Endothelial cell of umbilical vein (primary cell): ENCODE measurements at regions not wholly inside any gene's neighbourhood (a gene's known extent, or its start where the extent isn't known, plus 50 kb on each side); places are given as distances from the start of the nearest gene placed in this dataset.

Experiments used
- BruUV-seq: library from RNA; stranded (reverse); fragments of 400-500 nt; replicated peaks from 2 replicates; lab custom pipeline; 2021; lab: Mats Ljungman, UMichigan
- CTCF ChIA-PET: fragments of 300-600, 350-600 bp; sonication (Branson Sonifier 250); formaldehyde crosslinking; loops from one replicate; lab custom pipeline; 2021; ENCODE audit warnings: antibody characterized with exemption, inconsistent platforms; lab: Charles Lee
- POLR2A ChIA-PET: fragments of 300-600, 350-600 bp; sonication (Branson Sonifier 250); formaldehyde crosslinking; loops from one replicate; lab custom pipeline; 2021; ENCODE audit warnings: antibody characterized with exemption, inconsistent platforms; lab: Charles Lee
- DNase-seq: peaks from one replicate; pipeline ENCODE4 v3.0.0-alpha.2; 2011; ENCODE audit warnings: low read depth, low spot score
- FAIRE-seq: peaks from 2 replicates; lab custom pipeline; 2011; peaks lifted over from hg19 to GRCh38; lab: Jason Lieb, UNC
- H2AFZ ChIP-seq: 2 replicates; pipeline ENCODE4 v1.6.0; 2012; ENCODE audit warnings: low read depth, low read length, control low read depth, inconsistent platforms
- H3K27ac ChIP-seq: 2 replicates; pipeline ENCODE4 v1.5.1; 2011; ENCODE audit warnings: low read depth, mild to moderate bottlenecking, control low read depth, low read length, moderate library complexity; ENCODE audit not compliant: insufficient read depth
- H3K27me3 ChIP-seq, 2 experiments: 2 replicates each; pipeline versions ENCODE4 v1.6.0 to v1.6.1; 2011; ENCODE audit warnings: low read length in 2 of 2, mixed read lengths in 1 of 2; ENCODE audit not compliant: control insufficient read depth in 2 of 2, insufficient read depth in 2 of 2
- H3K36me3 ChIP-seq, 2 experiments: 2 replicates in 1 of 2; 3 replicates in 1 of 2; pipeline ENCODE4 v1.5.1; 2011; ENCODE audit warnings: low read length in 2 of 2, mild to moderate bottlenecking in 1 of 2, moderate library complexity in 1 of 2; ENCODE audit not compliant: control insufficient read depth in 2 of 2, insufficient read depth in 2 of 2; ENCODE audit errors: extremely low read depth in 1 of 2
- H3K4me1 ChIP-seq: 3 replicates; pipeline ENCODE4 v1.5.1; 2011; ENCODE audit warnings: mild to moderate bottlenecking, low read length; ENCODE audit not compliant: control insufficient read depth, insufficient read depth; ENCODE audit errors: extremely low read depth
- H3K4me2 ChIP-seq: 2 replicates; pipeline ENCODE4 v1.6.1; 2011; ENCODE audit warnings: low read length, control low read depth, mixed read lengths; ENCODE audit not compliant: insufficient read depth
- H3K4me3 ChIP-seq, 3 experiments: fragments of 200-600 bp in 1 of 3; sonication (generic), shearing (Covaris generic) in 1 of 3; replicated peaks in 1 of 3; 2 replicates each; pipeline ENCODE4 v1.5.1; 2011 to 2016; ENCODE audit warnings: control low read depth in 3 of 3, low read length in 3 of 3, mild to moderate bottlenecking in 2 of 3, inconsistent platforms in 1 of 3, low read depth in 1 of 3, moderate library complexity in 1 of 3; ENCODE audit not compliant: insufficient read depth in 1 of 3
- H3K79me2 ChIP-seq: 2 replicates; pipeline ENCODE4 v1.6.0; 2012; ENCODE audit warnings: low read length, inconsistent platforms; ENCODE audit not compliant: control insufficient read depth, insufficient read depth
- H3K9ac ChIP-seq: replicated peaks from 2 replicates; pipeline ENCODE3; 2011; ENCODE audit warnings: low read length, control low read depth; ENCODE audit not compliant: insufficient read depth; ENCODE audit errors: extremely low read depth
- H3K9me1 ChIP-seq: replicated peaks from 3 replicates; pipeline ENCODE4 v1.6.0; 2011; ENCODE audit warnings: mild to moderate bottlenecking, low read length; ENCODE audit not compliant: control insufficient read depth, insufficient read depth; ENCODE audit errors: extremely low read depth
- H3K9me3 ChIP-seq: replicated peaks from 2 replicates; pipeline ENCODE4 v1.5.1; 2012; ENCODE audit warnings: low read length, inconsistent platforms; ENCODE audit not compliant: control insufficient read depth, insufficient read depth
- H4K20me1 ChIP-seq: replicated peaks from 2 replicates; pipeline ENCODE3; 2011; ENCODE audit warnings: mild to moderate bottlenecking, low read length; ENCODE audit not compliant: control insufficient read depth, insufficient read depth; ENCODE audit errors: extremely low read depth
- EZH2 ChIP-seq: IDR thresholded peaks from 2 replicates; pipeline ENCODE4 v1.6.1; 2012; ENCODE audit warnings: borderline replicate concordance, low read depth, mild to moderate bottlenecking, moderate library complexity, low read length, inconsistent platforms; ENCODE audit not compliant: severe bottlenecking
- FOS ChIP-seq: IDR thresholded peaks from 2 replicates; pipeline ENCODE4 v1.6.1; 2011; ENCODE audit warnings: mild to moderate bottlenecking, low read length, moderate library complexity, borderline replicate concordance; ENCODE audit not compliant: insufficient read depth
- GATA2 ChIP-seq: IDR thresholded peaks from 2 replicates; pipeline ENCODE4 v1.7.0; 2011; ENCODE audit warnings: low read depth, mild to moderate bottlenecking, moderate library complexity, mixed read lengths, low read length; ENCODE audit not compliant: insufficient read length, insufficient read depth
- JUN ChIP-seq: IDR thresholded peaks from 2 replicates; pipeline ENCODE4 v1.6.1; 2011; ENCODE audit warnings: borderline replicate concordance, low read depth; ENCODE audit not compliant: insufficient read length, insufficient read depth
- MYC ChIP-seq: IDR thresholded peaks from one replicate; pipeline ENCODE4 v1.6.1; 2011; ENCODE audit warnings: mild to moderate bottlenecking, low read depth, low read length
- POLR2A ChIP-seq: IDR thresholded peaks from 2 replicates; pipeline ENCODE4 v1.6.1; 2012; ENCODE audit warnings: low read depth, mild to moderate bottlenecking, control low read depth, low read length
- POLR2AphosphoS5 ChIP-seq: IDR thresholded peaks from 2 replicates; pipeline ENCODE4 v1.6.1; 2012; ENCODE audit warnings: low read depth, mild to moderate bottlenecking, control low read depth, low read length, moderate library complexity; ENCODE audit not compliant: insufficient read depth
- dilution Hi-C: fragments of 300-500 bp; cut with MboI; formaldehyde crosslinking; loops from one replicate; pipeline ENCODE4 v1.15.0; 2019; ENCODE audit warnings: low sequenced_read_pairs; ENCODE audit not compliant: extremely low pct_ligation_motif_present
- intact Hi-C: fragments of 100-400 bp; cut with micrococcal nuclease; formaldehyde crosslinking; loops from one replicate; pipeline ENCODE4 v1.10.0; 2022
- TF ChIP-seq, protein P1 (sequence below), 2 donors: IDR thresholded peaks; 1 replicate in 1 of 2; 2 replicates in 1 of 2; pipeline ENCODE4 v1.5.1; 2011; ENCODE audit warnings: low read length in 2 of 2, mild to moderate bottlenecking in 2 of 2, moderate library complexity in 2 of 2, control low read depth in 1 of 2, inconsistent platforms in 1 of 2, low read depth in 1 of 2; ENCODE audit not compliant: insufficient read depth in 1 of 2; ENCODE audit errors: extremely low read depth in 1 of 2
- TF ChIP-seq, protein P2 (sequence below): IDR thresholded peaks from 2 replicates; pipeline ENCODE4 v1.6.1; 2011; ENCODE audit not compliant: insufficient read depth, insufficient read length

DNA sequence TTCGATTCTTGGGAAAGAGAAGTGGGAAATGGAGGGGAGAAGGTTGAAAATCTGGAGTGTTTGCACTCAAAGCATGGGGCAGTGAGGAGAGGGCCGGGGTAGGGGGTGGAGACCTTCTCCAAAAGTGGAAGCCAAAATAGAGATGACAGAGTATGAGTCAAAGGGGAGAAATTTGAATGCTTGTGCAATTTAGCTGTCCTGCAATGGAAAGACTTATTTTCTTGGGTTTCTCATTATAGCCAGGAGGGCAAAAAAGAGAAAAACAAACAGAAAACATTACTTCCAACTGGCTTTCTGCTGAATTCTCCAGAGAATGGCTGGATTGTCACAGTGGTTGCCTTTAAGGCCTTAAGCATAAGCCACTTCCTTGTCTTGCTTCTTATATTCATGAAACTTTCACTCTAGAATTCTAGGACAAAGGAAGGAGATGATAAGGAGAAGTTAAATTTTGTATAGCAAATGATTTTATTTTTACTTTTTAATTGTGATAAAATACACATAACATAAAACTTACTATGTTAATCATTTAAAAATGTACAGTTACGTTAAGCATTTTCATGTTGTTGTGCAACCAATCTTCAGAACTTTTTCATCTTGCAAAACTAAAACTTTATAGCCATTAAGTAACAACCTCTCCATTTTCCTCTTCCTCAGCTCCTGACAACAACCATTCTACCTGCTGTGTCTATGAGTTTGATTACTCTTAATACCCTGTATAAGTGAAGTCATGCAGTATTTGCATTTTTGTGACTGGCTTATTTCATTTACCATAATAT is 100.2 kb downstream of the GPR85 start:
- no peaks in the 10 kb centered on the region for H3K4me1 ChIP-seq
- POLR2A ChIA-PET: no interaction called here
- peaks cover 0 to 1% of the 10 kb centered on the region in 2 experiments for H3K27me3 ChIP-seq
- intact Hi-C loops (no loop called here), dilution Hi-C loops (no loop called here)
- H3K36me3 ChIP-seq: no peaks in the 10 kb centered on the region
- no peaks in the 10 kb centered on the region for H3K9me3 ChIP-seq
- H3K79me2 ChIP-seq: no peaks in the 10 kb centered on the region
- H3K9me1 ChIP-seq: no peaks in the 10 kb centered on the region
- DNase-seq (no peak), FAIRE-seq (no peak)
- TF ChIP-seq GATA2: no peak
- no peak for TF ChIP-seq JUN
- TF ChIP-seq EZH2: no peak
- TF ChIP-seq, protein P1, sequence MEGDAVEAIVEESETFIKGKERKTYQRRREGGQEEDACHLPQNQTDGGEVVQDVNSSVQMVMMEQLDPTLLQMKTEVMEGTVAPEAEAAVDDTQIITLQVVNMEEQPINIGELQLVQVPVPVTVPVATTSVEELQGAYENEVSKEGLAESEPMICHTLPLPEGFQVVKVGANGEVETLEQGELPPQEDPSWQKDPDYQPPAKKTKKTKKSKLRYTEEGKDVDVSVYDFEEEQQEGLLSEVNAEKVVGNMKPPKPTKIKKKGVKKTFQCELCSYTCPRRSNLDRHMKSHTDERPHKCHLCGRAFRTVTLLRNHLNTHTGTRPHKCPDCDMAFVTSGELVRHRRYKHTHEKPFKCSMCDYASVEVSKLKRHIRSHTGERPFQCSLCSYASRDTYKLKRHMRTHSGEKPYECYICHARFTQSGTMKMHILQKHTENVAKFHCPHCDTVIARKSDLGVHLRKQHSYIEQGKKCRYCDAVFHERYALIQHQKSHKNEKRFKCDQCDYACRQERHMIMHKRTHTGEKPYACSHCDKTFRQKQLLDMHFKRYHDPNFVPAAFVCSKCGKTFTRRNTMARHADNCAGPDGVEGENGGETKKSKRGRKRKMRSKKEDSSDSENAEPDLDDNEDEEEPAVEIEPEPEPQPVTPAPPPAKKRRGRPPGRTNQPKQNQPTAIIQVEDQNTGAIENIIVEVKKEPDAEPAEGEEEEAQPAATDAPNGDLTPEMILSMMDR (IDR thresholded peaks at IDR 0.05; ENCODE audit: extremely low read depth in 1 of 2, insufficient read depth in 1 of 2, low read depth in 1 of 2, low read length in 2 of 2): no peak
- TF ChIP-seq POLR2AphosphoS5: no peak
- no peak for TF ChIP-seq POLR2A
- no peak for TF ChIP-seq FOS
- no peak for TF ChIP-seq MYC
- TF ChIP-seq, protein P2, sequence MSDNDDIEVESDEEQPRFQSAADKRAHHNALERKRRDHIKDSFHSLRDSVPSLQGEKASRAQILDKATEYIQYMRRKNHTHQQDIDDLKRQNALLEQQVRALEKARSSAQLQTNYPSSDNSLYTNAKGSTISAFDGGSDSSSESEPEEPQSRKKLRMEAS: no peak
- H4K20me1 ChIP-seq: no peaks in the 10 kb centered on the region
- H3K27ac ChIP-seq: no peak overlapping the region
- H2AFZ ChIP-seq: no peak overlapping the region
- H3K4me3 ChIP-seq: no peak overlapping the region
- H3K4me2 ChIP-seq: no peak overlapping the region
- H3K9ac ChIP-seq: no peak overlapping the region
- CTCF ChIA-PET: interaction anchor here (1.2 kb wide), 1 partner anchor 16 kb away, joined by 4 read pairs; no protein-coding TSS in a partner anchor
- no TSS peak for BruUV-seq
